ENCODE measurements at regions not wholly inside any gene's neighbourhood (a gene's known extent, or its start where the extent isn't known, plus 50 kb on each side); places are given as distances from the start of the nearest gene placed in this dataset.
"Not testable (repeated sequence)": the region's sequence is repeated elsewhere in the genome, so short reads cannot be mapped to it uniquely, and the experiment has no call there.

- DNase-seq: no peak
Observed at GRCh38 chr7:127530148-127530547, 55.2 kb downstream of the GCC1 start.

DNA sequence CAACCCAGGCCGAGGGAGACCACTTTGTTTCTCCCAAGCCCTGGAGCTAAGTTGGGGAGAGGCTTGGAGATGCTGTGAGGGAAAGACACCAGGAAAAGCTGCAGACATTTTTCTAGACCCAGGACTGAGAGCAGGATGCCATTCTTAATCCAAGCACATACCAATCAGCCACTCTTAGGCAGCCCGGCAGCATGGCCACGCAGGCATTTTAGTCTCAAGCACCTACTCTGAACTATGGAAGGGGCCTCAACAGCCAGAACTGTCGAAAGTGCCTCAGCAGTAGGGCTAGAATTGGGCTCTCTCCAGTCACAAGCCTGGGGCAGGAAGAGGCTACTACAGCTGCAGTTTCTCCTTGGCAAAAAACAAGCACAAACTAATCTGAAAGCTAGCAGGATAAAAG lies 57.8 kb downstream of the GCC1 start:
- no peak for DNase-seq

GRCh38 chr7:127525866-127526480 lies 59.4 kb downstream of the GCC1 start:
- DNase-seq: no peak

DNA sequence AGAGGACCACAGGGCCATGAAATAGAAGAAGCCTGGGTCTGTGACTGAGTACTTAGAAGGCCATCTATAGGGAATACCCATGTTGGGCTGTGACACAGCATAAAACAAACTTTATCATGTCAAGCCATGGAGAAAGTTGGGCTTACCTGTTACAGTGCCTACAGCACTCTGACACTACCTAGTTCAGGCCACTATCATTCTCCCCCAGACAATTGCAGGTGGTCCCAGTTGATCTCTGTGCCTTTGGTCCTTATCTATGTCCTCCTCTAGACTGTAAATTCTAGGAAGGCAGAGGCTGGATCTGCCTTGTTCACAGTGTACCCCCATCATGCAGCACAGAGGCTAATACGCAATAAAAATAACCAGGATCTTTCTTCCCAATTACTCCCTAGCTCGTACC lies 69.1 kb downstream of the GCC1 start:
- no peak for DNase-seq

DNA sequence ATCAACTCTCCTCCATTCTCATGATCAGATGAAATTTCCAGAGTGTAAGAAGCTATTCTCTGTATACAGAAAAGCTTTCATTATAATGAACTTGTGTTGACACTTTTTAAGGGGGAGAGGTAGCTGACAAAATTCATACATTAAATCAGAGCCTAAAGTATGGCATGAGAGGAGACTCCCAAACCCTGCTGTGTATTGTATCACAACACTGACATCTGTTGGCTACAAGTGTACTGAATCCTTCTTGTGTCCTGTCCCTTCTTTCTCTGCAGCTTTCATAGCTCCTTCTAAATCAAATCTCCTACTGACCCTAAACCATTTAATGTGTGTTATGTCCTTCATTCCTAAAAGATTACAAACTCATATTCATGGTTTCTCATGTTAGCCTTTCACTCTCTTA lies 70.9 kb downstream of the GCC1 start:
- peak; percentile 31 for DNase-seq

DNA sequence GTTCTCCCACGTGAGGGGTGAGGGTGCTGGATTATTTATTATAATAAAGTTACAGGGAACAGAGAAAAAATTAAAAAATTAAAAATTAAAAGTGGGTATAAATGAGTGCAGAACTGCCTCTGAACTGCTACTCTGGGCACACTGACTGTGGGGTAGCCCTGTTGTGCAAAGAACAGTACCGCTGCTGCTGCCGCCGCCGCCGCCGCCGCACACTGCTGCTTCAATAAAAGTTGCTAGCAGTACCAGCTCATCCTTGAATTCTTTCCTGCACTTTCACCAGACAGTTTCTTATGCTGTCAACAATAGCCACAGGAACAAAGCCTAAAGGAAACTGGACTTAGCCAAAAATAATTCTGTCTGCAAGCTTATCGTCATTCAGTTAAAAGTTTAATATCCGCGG lies 72.1 kb downstream of the GCC1 start:
- DNase-seq: no peak

GRCh38 chr7:127512663-127513062 lies 72.7 kb downstream of the GCC1 start:
- DNase-seq: no peak

GRCh38 chr7:127504715-127505114 lies 80.7 kb downstream of the GCC1 start:
- DNase-seq: peak; percentile 38

- DNase-seq: no peak
Observed at GRCh38 chr7:127501817-127502216, 83.6 kb downstream of the GCC1 start.

GRCh38 chr7:127487381-127487780 lies 94.9 kb upstream of the ZNF800 start:
- DNase-seq: no peak

GRCh38 chr7:127486654-127487053 lies 94.1 kb upstream of the ZNF800 start:
- no peak for DNase-seq

DNA sequence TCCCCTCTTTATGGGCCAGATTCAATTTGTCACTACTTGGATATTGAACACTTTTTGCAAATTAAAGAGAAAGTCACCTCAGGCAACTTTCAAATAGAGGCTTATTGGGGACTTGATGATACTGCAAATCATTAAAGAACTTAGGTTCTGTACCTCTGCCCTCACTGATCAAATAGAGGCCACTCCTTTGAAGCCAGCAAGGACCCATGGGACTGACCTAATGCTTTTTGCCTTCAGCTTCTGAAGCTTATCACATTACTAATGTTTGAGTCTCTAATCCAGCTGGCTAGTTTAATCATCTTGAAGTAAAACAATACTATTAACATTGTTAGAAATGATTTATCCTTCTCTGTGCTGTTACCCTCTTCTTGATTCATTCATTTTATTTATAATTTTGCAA lies 93.0 kb upstream of the ZNF800 start:
- DNase-seq: no peak

- DNase-seq: no peak
Observed at GRCh38 chr7:127484954-127485353, 92.4 kb upstream of the ZNF800 start.

- no peak for DNase-seq
Observed at GRCh38 chr7:127478461-127478860, 86.0 kb upstream of the ZNF800 start.

GRCh38 chr7:127478024-127478355 lies 85.5 kb upstream of the ZNF800 start:
- no peak for DNase-seq

GRCh38 chr7:127477295-127478023 lies 85.0 kb upstream of the ZNF800 start:
- no peak for DNase-seq

GRCh38 chr7:127476618-127477017 lies 84.1 kb upstream of the ZNF800 start:
- no peak for DNase-seq

DNA sequence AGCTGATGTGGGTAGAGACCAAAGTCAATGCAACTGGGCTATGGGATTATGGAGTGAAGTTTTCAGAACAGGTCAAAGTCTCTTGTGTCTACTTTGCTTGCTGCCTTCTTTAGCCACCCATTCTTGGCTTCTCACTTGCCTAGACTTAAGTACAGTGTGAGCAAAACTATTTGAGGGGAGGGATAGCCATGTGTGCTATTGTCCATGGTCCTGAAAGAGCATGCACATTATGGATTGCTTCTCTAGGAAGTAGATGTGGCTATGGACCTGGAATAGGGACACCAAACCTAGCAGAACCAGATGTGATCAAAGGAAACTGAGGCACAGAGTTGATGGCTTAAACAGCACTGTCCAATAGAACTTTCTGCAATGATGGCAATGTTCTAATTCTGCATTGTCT lies 81.9 kb upstream of the ZNF800 start:
- DNase-seq: no peak

DNA sequence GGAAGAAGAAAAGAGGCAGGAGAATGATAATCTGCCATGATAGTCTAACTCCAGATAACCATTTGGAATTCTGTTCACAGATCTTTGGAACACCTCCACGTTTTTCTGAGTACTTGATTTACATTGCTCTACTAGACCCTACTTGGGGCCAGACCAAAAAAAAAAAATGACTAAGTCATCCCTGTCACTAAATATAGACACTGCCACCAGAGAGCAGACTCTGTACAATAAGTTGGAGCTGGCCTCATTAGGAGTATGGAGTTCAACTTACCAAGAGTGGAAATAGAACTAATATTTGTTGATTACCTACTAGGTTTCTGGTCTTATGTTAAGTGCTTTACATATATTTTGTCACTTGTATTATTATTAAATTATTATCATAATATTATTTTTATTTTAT lies 80.9 kb upstream of the ZNF800 start:
- DNase-seq: peak; percentile 5

- no peak for DNase-seq
Observed at GRCh38 chr7:127460077-127460476, 67.6 kb upstream of the ZNF800 start.

GRCh38 chr7:127451258-127451657 lies 58.8 kb upstream of the ZNF800 start:
- not testable (repeated sequence) for DNase-seq

- no peak for DNase-seq
Observed at GRCh38 chr7:127448566-127448965, 56.1 kb upstream of the ZNF800 start.

- peak; percentile 80 for DNase-seq
Observed at GRCh38 chr7:127447326-127447945, 54.9 kb upstream of the ZNF800 start.

DNA sequence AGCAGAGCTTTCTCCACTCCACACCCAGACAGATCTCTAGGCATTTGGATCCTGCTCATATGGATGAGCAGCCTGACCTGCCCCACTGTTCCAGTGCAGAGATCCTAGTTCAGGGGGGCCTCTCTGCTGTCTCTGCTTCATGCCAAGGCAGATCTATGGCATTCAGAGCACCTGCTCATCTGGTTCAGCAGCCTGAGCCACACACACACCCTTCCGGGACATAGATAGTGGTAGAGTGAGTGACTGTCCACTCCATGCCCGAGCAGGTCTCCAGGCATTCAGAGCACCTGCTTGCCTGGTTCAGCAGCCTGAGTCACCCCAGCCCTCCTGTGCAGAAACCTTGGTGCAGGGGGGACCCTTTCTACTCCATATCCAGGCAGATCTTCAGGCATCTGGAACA lies 54.3 kb upstream of the ZNF800 start:
- DNase-seq: no peak
